H1 (cell line): ENCODE measurements at regions not wholly inside any gene's neighbourhood (a gene's known extent, or its start where the extent isn't known, plus 50 kb on each side); places are given as distances from the start of the nearest gene placed in this dataset.

ENCODE experiments used
- CTCF ChIA-PET: fragments of 300-600 bp; sonication (Branson Sonifier 250); formaldehyde crosslinking; loops from one replicate; lab custom pipeline; 2021; ENCODE audit not compliant: partially characterized antibody; lab: Charles Lee
- POLR2A ChIA-PET: fragments of 300-600 bp; sonication (Branson Sonifier 250); formaldehyde crosslinking; loops from one replicate; lab custom pipeline; 2021; ENCODE audit warnings: inconsistent platforms; ENCODE audit not compliant: partially characterized antibody; lab: Charles Lee
- DNase-seq, 2 experiments: peaks; one replicate each; pipeline versions ENCODE4 v3.0.0 to v3.0.0-alpha.2; 2010 to 2022; ENCODE audit warnings: low spot score in 2 of 2, low read depth in 1 of 2, mixed read lengths in 1 of 2
- FAIRE-seq: peaks from 2 replicates; lab custom pipeline; 2011; peaks lifted over from hg19 to GRCh38; lab: Jason Lieb, UNC
- H2AFZ ChIP-seq: 2 replicates; pipeline ENCODE4 v1.8.1; 2012; ENCODE audit warnings: low read length, inconsistent platforms
- H2AK5ac ChIP-seq: 2 replicates; pipeline ENCODE4 v1.6.1; 2013; ENCODE audit warnings: low read depth, low read length
- H2BK120ac ChIP-seq: replicated peaks from 2 replicates; pipeline ENCODE3; 2013; ENCODE audit warnings: low read depth, low read length, inconsistent platforms
- H2BK12ac ChIP-seq: 2 replicates; pipeline ENCODE4 v1.6.1; 2013; ENCODE audit warnings: low read depth, low read length
- H2BK15ac ChIP-seq: 2 replicates; pipeline ENCODE4 v1.6.1; 2013; ENCODE audit warnings: low read length
- H2BK20ac ChIP-seq: 2 replicates; pipeline ENCODE4 v1.6.1; 2013; ENCODE audit warnings: low read length
- H2BK5ac ChIP-seq: 2 replicates; pipeline ENCODE4 v1.6.1; 2013; ENCODE audit warnings: low read depth, low read length
- H3K14ac ChIP-seq: 2 replicates; pipeline ENCODE4 v1.6.1; 2013; ENCODE audit warnings: inconsistent platforms; ENCODE audit not compliant: insufficient read length
- H3K18ac ChIP-seq: 2 replicates; pipeline ENCODE4 v1.6.1; 2013; ENCODE audit warnings: low read length; ENCODE audit errors: extremely low read depth
- H3K23ac ChIP-seq: 2 replicates; pipeline ENCODE4 v1.6.1; 2013; ENCODE audit warnings: inconsistent platforms; ENCODE audit not compliant: insufficient read length
- H3K23me2 ChIP-seq: 2 replicates; pipeline ENCODE4 v1.6.1; 2013; ENCODE audit warnings: low read depth, low read length
- H3K27ac ChIP-seq: 2 replicates; pipeline ENCODE4 v1.6.1; 2011; ENCODE audit warnings: low read depth, low read length, inconsistent platforms
- H3K27me3 ChIP-seq, 4 experiments: replicated peaks in 1 of 4; 1 replicate in 1 of 4; 2 replicates in 3 of 4; pipeline versions ENCODE4 v1.6.1 to v1.8.1; 2011 to 2013; ENCODE audit warnings: low read length in 3 of 4, mild to moderate bottlenecking in 3 of 4, inconsistent platforms in 2 of 4, mixed read lengths in 2 of 4, moderate library complexity in 1 of 4; ENCODE audit not compliant: control insufficient read depth in 3 of 4, insufficient read depth in 3 of 4; ENCODE audit errors: extremely low read depth in 1 of 4
- H3K36me3 ChIP-seq, 4 experiments: 2 replicates each; pipeline versions ENCODE4 v1.6.1 to v1.8.1; 2011 to 2013; ENCODE audit warnings: mild to moderate bottlenecking in 4 of 4, low read length in 3 of 4, moderate library complexity in 2 of 4, control low read depth in 1 of 4, inconsistent platforms in 1 of 4; ENCODE audit not compliant: insufficient read depth in 4 of 4, control insufficient read depth in 2 of 4
- H3K4ac ChIP-seq: replicated peaks from 2 replicates; pipeline ENCODE3; 2013; ENCODE audit warnings: low read length, low read depth, mixed read lengths, inconsistent platforms; ENCODE audit not compliant: insufficient read length
- H3K4me1 ChIP-seq, 4 experiments: replicated peaks in 1 of 4; 1 replicate in 1 of 4; 2 replicates in 3 of 4; pipeline versions ENCODE4 v1.6.1 to v1.8.1; 2011 to 2013; ENCODE audit warnings: low read length in 3 of 4, inconsistent platforms in 2 of 4, mixed read lengths in 1 of 4; ENCODE audit not compliant: insufficient read depth in 4 of 4, control insufficient read depth in 3 of 4
- H3K4me2 ChIP-seq, 2 experiments: 2 replicates each; pipeline versions ENCODE4 v1.6.1 to v1.8.1; 2011 to 2013; ENCODE audit warnings: low read depth in 2 of 2, low read length in 2 of 2, control low read depth in 1 of 2, inconsistent platforms in 1 of 2, mild to moderate bottlenecking in 1 of 2; ENCODE audit not compliant: insufficient read depth in 1 of 2
- H3K4me3 ChIP-seq, 4 experiments: fragments of 200-600, 300-600 bp in 1 of 4; sonication (generic), shearing (Covaris generic), sonication (Bioruptor Twin) in 1 of 4; 2 replicates each; pipeline versions ENCODE4 v1.5.1 to v1.8.1; 2011 to 2016; ENCODE audit warnings: low read length in 4 of 4, low read depth in 3 of 4, control low read depth in 2 of 4, inconsistent platforms in 2 of 4, mild to moderate bottlenecking in 2 of 4, mixed read lengths in 1 of 4, moderate library complexity in 1 of 4; ENCODE audit not compliant: insufficient read depth in 2 of 4; ENCODE audit errors: extremely low read depth in 1 of 4
- H3K56ac ChIP-seq: replicated peaks from 2 replicates; pipeline ENCODE3; 2013; ENCODE audit warnings: low read depth, mild to moderate bottlenecking, mixed read lengths, low read length, inconsistent platforms; ENCODE audit not compliant: insufficient read length
- H3K79me1 ChIP-seq: 2 replicates; pipeline ENCODE4 v1.6.1; 2013; ENCODE audit warnings: low read depth, low read length, control low read depth
- H3K79me2 ChIP-seq, 2 experiments: 2 replicates each; pipeline versions ENCODE4 v1.6.1 to v1.8.1; 2012 to 2013; ENCODE audit warnings: low read length in 2 of 2, mild to moderate bottlenecking in 2 of 2, inconsistent platforms in 1 of 2; ENCODE audit not compliant: insufficient read depth in 2 of 2, control insufficient read depth in 1 of 2
- H3K9ac ChIP-seq, 4 experiments: replicated peaks in 1 of 4; 1 replicate in 1 of 4; 2 replicates in 3 of 4; pipeline versions ENCODE4 v1.6.1 to v1.8.1; 2011 to 2013; ENCODE audit warnings: low read depth in 3 of 4, low read length in 3 of 4, control low read depth in 2 of 4, mild to moderate bottlenecking in 2 of 4, moderate library complexity in 2 of 4, inconsistent platforms in 1 of 4; ENCODE audit errors: extremely low read depth in 1 of 4
- H3K9me3 ChIP-seq, 2 experiments: 2 replicates each; pipeline versions ENCODE4 v1.6.1 to v1.8.1; 2012 to 2013; ENCODE audit warnings: mild to moderate bottlenecking in 2 of 2, moderate library complexity in 2 of 2, control low read depth in 1 of 2, inconsistent platforms in 1 of 2, low read depth in 1 of 2, low read length in 1 of 2, mixed read lengths in 1 of 2; ENCODE audit not compliant: insufficient read depth in 2 of 2
- H4K20me1 ChIP-seq, 2 experiments: replicated peaks in 1 of 2; 2 replicates each; pipeline versions ENCODE3 to v1.8.1; 2011 to 2013; ENCODE audit warnings: inconsistent platforms in 2 of 2, low read length in 2 of 2, mild to moderate bottlenecking in 1 of 2; ENCODE audit not compliant: insufficient read depth in 2 of 2, control insufficient read depth in 1 of 2
- H4K5ac ChIP-seq: 2 replicates; pipeline ENCODE4 v1.6.1; 2013; ENCODE audit warnings: low read length, low read depth, mixed read lengths, inconsistent platforms; ENCODE audit not compliant: insufficient read length
- H4K8ac ChIP-seq: 2 replicates; pipeline ENCODE4 v1.8.0; 2013; ENCODE audit warnings: mild to moderate bottlenecking, moderate library complexity, low read length, inconsistent platforms; ENCODE audit not compliant: insufficient read depth; ENCODE audit errors: extremely low read depth
- H4K91ac ChIP-seq: replicated peaks from 2 replicates; pipeline ENCODE3; 2013; ENCODE audit warnings: low read length, mixed read lengths, inconsistent platforms; ENCODE audit not compliant: insufficient read length
- CHD1 ChIP-seq: IDR thresholded peaks from 2 replicates; pipeline ENCODE4 v1.6.1; 2012; ENCODE audit warnings: low read depth, low read length, improper control_type of control experiment
- HDAC6 ChIP-seq: IDR thresholded peaks from one replicate; pipeline ENCODE4 v1.7.1; 2012; ENCODE audit warnings: low read depth, mild to moderate bottlenecking, inconsistent platforms, low read length, moderate library complexity
- NANOG ChIP-seq: IDR thresholded peaks from 2 replicates; pipeline ENCODE4 v1.6.1; 2011; ENCODE audit warnings: low read length, low read depth, mild to moderate bottlenecking, inconsistent platforms; ENCODE audit not compliant: insufficient read depth, poor library complexity, severe bottlenecking
- NRF1 ChIP-seq: IDR thresholded peaks from 2 replicates; pipeline ENCODE4 v1.6.1; 2011; ENCODE audit warnings: mild to moderate bottlenecking, low read depth, low read length, improper control_type of control experiment
- POU5F1 ChIP-seq: IDR thresholded peaks from 2 replicates; pipeline ENCODE4 v1.6.1; 2011; ENCODE audit warnings: low read depth, mild to moderate bottlenecking, low read length, moderate library complexity
- RXRA ChIP-seq: IDR thresholded peaks from 2 replicates; pipeline ENCODE4 v1.6.1; 2011; ENCODE audit warnings: low read depth, mild to moderate bottlenecking, low read length, moderate library complexity; ENCODE audit not compliant: insufficient read depth
- SIX5 ChIP-seq: IDR thresholded peaks from 2 replicates; pipeline ENCODE4 v1.6.1; 2011; ENCODE audit warnings: mild to moderate bottlenecking, low read depth, low read length
- SP4 ChIP-seq: IDR thresholded peaks from 2 replicates; pipeline ENCODE4 v1.6.1; 2012; ENCODE audit warnings: low read length, inconsistent platforms
- SRF ChIP-seq: IDR thresholded peaks from 2 replicates; pipeline ENCODE4 v1.6.1; 2011; ENCODE audit warnings: mild to moderate bottlenecking, low read depth, low read length, moderate library complexity
- USF2 ChIP-seq: IDR thresholded peaks from 2 replicates; pipeline ENCODE4 v1.6.1; 2011; ENCODE audit warnings: low read length, improper control_type of control experiment
- WGBS, 2 experiments: shearing (Covaris generic) in 1 of 2; methylation state at CpG; one replicate each; pipeline versions ENCODE4 v1.1.6 to v1.1.7; 2013 to 2015; ENCODE audit warnings: low lambda C conversion rate in 2 of 2, mixed read lengths in 2 of 2, inconsistent platforms in 1 of 2, low coverage in 1 of 2, missing lambda C conversion rate in 1 of 2; ENCODE audit not compliant: insufficient replicate concordance in 2 of 2, insufficient coverage in 1 of 2, insufficient read length in 1 of 2; ENCODE audit errors: extremely low coverage in 1 of 2, missing lambda C conversion rate in 1 of 2; 5-methylcytosine and 5-hydroxymethylcytosine counted together

GRCh38 chr2:41909584-41909983 is 138.2 kb upstream of the PKDCC start:
- H3K23ac ChIP-seq = no peak overlapping the region
- no peak overlapping the region for H3K4me2 ChIP-seq
- no peak overlapping the region for H3K4ac ChIP-seq
- H4K8ac ChIP-seq = no peak overlapping the region
- H3K27me3 ChIP-seq = no peaks in the 10 kb centered on the region
- no peak overlapping the region for H3K27ac ChIP-seq
- H2BK12ac ChIP-seq = no peak overlapping the region
- DNase-seq = no peak
- H2BK5ac ChIP-seq = no peak overlapping the region
- H2AK5ac ChIP-seq = no peak overlapping the region
- no peaks in the 10 kb centered on the region for H3K79me1 ChIP-seq
- peak overlapping the region; percentile 18; the same call in 1 of the 2 replicates for H2BK15ac ChIP-seq
- no peak overlapping the region for H3K18ac ChIP-seq
- no peak overlapping the region for H3K14ac ChIP-seq
- no peak overlapping the region for H2AFZ ChIP-seq
- no peaks in the 10 kb centered on the region for H3K79me2 ChIP-seq
- no peak overlapping the region for H2BK120ac ChIP-seq
- no peak for FAIRE-seq
- CTCF ChIA-PET = interaction anchor here (1.2 to 8.7 kb wide), 3 partner anchors 35 to 165 kb away, joined by 3 to 64 read pairs (median 3); no protein-coding TSS in a partner anchor
- no peak overlapping the region for H3K9ac ChIP-seq
- H4K91ac ChIP-seq = no peak overlapping the region
- no peak overlapping the region for H4K5ac ChIP-seq
- H4K20me1 ChIP-seq = no peaks in the 10 kb centered on the region
- no peak overlapping the region for H3K4me3 ChIP-seq
- no peak overlapping the region for H3K56ac ChIP-seq
- no peaks in the 10 kb centered on the region; the same call in 1 of the 2 replicates for H3K23me2 ChIP-seq
- WGBS, 2 experiments = 88% methylated on average over 4 of the region's 4 CpGs; no CpG with 5 or more reads in 1 of the 2 experiments
- POLR2A ChIA-PET = no interaction called here
- no peak for TF ChIP-seq USF2
- no peak for TF ChIP-seq SIX5
- no peak for TF ChIP-seq CHD1
- TF ChIP-seq HDAC6 = no peak
- no peak for TF ChIP-seq RXRA
- no peak for TF ChIP-seq NANOG
- no peak for TF ChIP-seq NRF1
- TF ChIP-seq POU5F1 = no peak
- no peak for TF ChIP-seq SP4
- TF ChIP-seq SRF = no peak
- H3K4me1 ChIP-seq = no peaks in the 10 kb centered on the region
- H2BK20ac ChIP-seq = 0 out of 2 replicates have a peak overlapping the region, but pooled peaks have one; percentile 62
- H3K9me3 ChIP-seq = no peaks in the 10 kb centered on the region
- H3K36me3 ChIP-seq = no peaks in the 10 kb centered on the region
